Epithelial cell of esophagus (primary cell): ENCODE measurements at regions not wholly inside any gene's neighbourhood (a gene's known extent, or its start where the extent isn't known, plus 50 kb on each side); places are given as distances from the start of the nearest gene placed in this dataset.
A peak's percentile ranks its signal among the peaks of the same experiment; 100 is the strongest.
"Not testable (repeated sequence)": the region's sequence is repeated elsewhere in the genome, so short reads cannot be mapped to it uniquely, and the experiment has no call there.

Source experiments
- DNase-seq: peaks from one replicate; pipeline ENCODE4 v3.0.0; 2010; ENCODE audit warnings: low read depth
- H3K4me3 ChIP-seq: 2 replicates; pipeline ENCODE4 v1.5.1; 2011; ENCODE audit warnings: mild to moderate bottlenecking, low read length, control low read depth
- CTCF ChIP-seq: IDR thresholded peaks from 2 replicates; pipeline ENCODE4 v1.5.1; 2011; ENCODE audit warnings: low read depth, mild to moderate bottlenecking, low read length, control low read depth, inconsistent platforms; ENCODE audit not compliant: insufficient read depth; ENCODE audit errors: missing control alignments

- not testable (repeated sequence) for H3K4me3 ChIP-seq, DNase-seq
These were observed 60.9 kb downstream of the PGRMC1 start for GRCh38 chrX:119296973-119297372.

GRCh38 chrX:119299812-119300211, 63.7 kb downstream of the PGRMC1 start:
- not testable (repeated sequence) for H3K4me3 ChIP-seq, DNase-seq

GRCh38 chrX:119303137-119303536, 67.1 kb downstream of the PGRMC1 start:
- TF ChIP-seq CTCF: no peak
- no peak overlapping the region for H3K4me3 ChIP-seq
- peak; percentile 7 for DNase-seq

GRCh38 chrX:119325456-119325855, 73.7 kb upstream of the SLC25A43 start:
- peak; percentile 27 for DNase-seq
- TF ChIP-seq CTCF: no peak
- no peak overlapping the region for H3K4me3 ChIP-seq

GRCh38 chrX:119331873-119332272, 67.3 kb upstream of the SLC25A43 start:
- H3K4me3 ChIP-seq, DNase-seq: not testable (repeated sequence)

- not testable (repeated sequence) for DNase-seq, H3K4me3 ChIP-seq
These were observed 66.0 kb upstream of the SLC25A43 start for GRCh38 chrX:119332855-119333720.

GRCh38 chrX:119333721-119334032, 65.5 kb upstream of the SLC25A43 start:
- DNase-seq, H3K4me3 ChIP-seq: not testable (repeated sequence)

GRCh38 chrX:119334468-119335050, 64.6 kb upstream of the SLC25A43 start:
- not testable (repeated sequence) for DNase-seq, H3K4me3 ChIP-seq

GRCh38 chrX:119337201-119337600, 61.9 kb upstream of the SLC25A43 start:
- no peak for TF ChIP-seq CTCF
- no peak overlapping the region for H3K4me3 ChIP-seq
- DNase-seq: no peak

GRCh38 chrX:119340606-119341205, 58.4 kb upstream of the SLC25A43 start:
- no peak for DNase-seq
- no peak overlapping the region for H3K4me3 ChIP-seq
- no peak for TF ChIP-seq CTCF
